B cell (primary cell): ENCODE measurements at regions not wholly inside any gene's neighbourhood (a gene's known extent, or its start where the extent isn't known, plus 50 kb on each side); places are given as distances from the start of the nearest gene placed in this dataset.

Experiments used
- ATAC-seq: fragments of 200-7000 bp; cut with Tn5 transposase; one replicate; pipeline ENCODE4 v1.10.0; 2021; ENCODE audit warnings: low read depth, mild to moderate bottlenecking, moderate number of reproducible peaks, moderate library complexity
- CTCF ChIA-PET: fragments of 350-600 bp; sonication (Branson Sonifier 250); formaldehyde crosslinking; loops from one replicate; lab custom pipeline; 2021; ENCODE audit warnings: antibody characterized with exemption, inconsistent platforms; lab: Charles Lee
- POLR2A ChIA-PET: fragments of 350-600 bp; sonication (Branson Sonifier 250); formaldehyde crosslinking; loops from one replicate; lab custom pipeline; 2021; ENCODE audit warnings: antibody characterized with exemption; lab: Charles Lee
- DNase-seq: peaks from one replicate; pipeline ENCODE4 v3.0.0; 2013
- H2AFZ ChIP-seq: 2 replicates; pipeline ENCODE4 v1.6.1; 2012; ENCODE audit warnings: mild to moderate bottlenecking, low read depth, low read length; ENCODE audit not compliant: insufficient read depth, poor library complexity, severe bottlenecking
- H3K27ac ChIP-seq, 2 donors: 1 replicate in 1 of 2; 2 replicates in 1 of 2; pipeline ENCODE4 v1.5.1; 2012 to 2013; ENCODE audit warnings: low read length in 2 of 2, mild to moderate bottlenecking in 2 of 2, moderate library complexity in 1 of 2
- H3K27me3 ChIP-seq, 4 experiments: fragments of 200-600 bp in 1 of 4; sonication (generic) in 1 of 4; replicated peaks in 1 of 4; 1 replicate in 2 of 4; 2 replicates in 2 of 4; pipeline versions ENCODE4 v1.6.1 to v1.7.0; 2013 to 2016; ENCODE audit warnings: low read length in 3 of 4, mild to moderate bottlenecking in 2 of 4, mixed read lengths in 1 of 4, moderate library complexity in 1 of 4; ENCODE audit not compliant: insufficient read depth in 4 of 4, control insufficient read depth in 3 of 4; ENCODE audit errors: control extremely low read depth in 1 of 4
- H3K36me3 ChIP-seq, 2 experiments: replicated peaks in 1 of 2; 1 replicate in 1 of 2; 2 replicates in 1 of 2; pipeline versions ENCODE4 v1.6.1 to v1.7.1; 2013; ENCODE audit warnings: low read length in 1 of 2; ENCODE audit not compliant: insufficient read depth in 2 of 2, control insufficient read depth in 1 of 2; ENCODE audit errors: control extremely low read depth in 1 of 2, extremely low read depth in 1 of 2
- H3K4me1 ChIP-seq, 2 donors: fragments of 200-600 bp in 1 of 2; sonication (generic) in 1 of 2; 1 replicate in 1 of 2; 2 replicates in 1 of 2; pipeline versions ENCODE4 v1.5.1 to v1.6.1; 2013 to 2017; ENCODE audit warnings: low read length in 2 of 2; ENCODE audit not compliant: control insufficient read depth in 2 of 2, insufficient read depth in 2 of 2
- H3K4me2 ChIP-seq: replicated peaks from 2 replicates; pipeline ENCODE3; 2012; ENCODE audit warnings: mild to moderate bottlenecking, low read depth, low read length; ENCODE audit not compliant: poor library complexity, severe bottlenecking
- H3K4me3 ChIP-seq, 5 experiments: fragments of 200-600 bp in 1 of 5; sonication (generic) in 1 of 5; 1 replicate in 3 of 5; 2 replicates in 2 of 5; pipeline versions ENCODE4 v1.5.1 to v1.7.0; 2011 to 2016; ENCODE audit warnings: low read length in 4 of 5, mild to moderate bottlenecking in 4 of 5, low read depth in 2 of 5, control low read depth in 1 of 5, moderate library complexity in 1 of 5; ENCODE audit not compliant: insufficient read depth in 1 of 5; ENCODE audit errors: control extremely low read depth in 1 of 5, extremely low read depth in 1 of 5
- H3K79me2 ChIP-seq: fragments of 200-600 bp; sonication (generic); one replicate; pipeline ENCODE4 v1.6.0; 2016; ENCODE audit warnings: low read length; ENCODE audit not compliant: control insufficient read depth, insufficient read depth
- H3K9ac ChIP-seq: fragments of 200-600 bp; sonication (generic); 2 replicates; pipeline ENCODE4 v1.6.1; 2017; ENCODE audit warnings: mild to moderate bottlenecking, low read length, moderate library complexity
- H3K9me3 ChIP-seq, 3 donors: one replicate each; pipeline versions ENCODE4 v1.6.1 to v1.7.1; 2013; ENCODE audit warnings: low read length in 2 of 3; ENCODE audit not compliant: control insufficient read depth in 2 of 3, insufficient read depth in 1 of 3; ENCODE audit errors: control extremely low read depth in 1 of 3
- H4K20me1 ChIP-seq: 2 replicates; pipeline ENCODE4 v1.6.0; 2012; ENCODE audit warnings: mild to moderate bottlenecking, low read length; ENCODE audit not compliant: insufficient read depth, control insufficient read depth, poor library complexity, severe bottlenecking
- H3K27ac Mint-ChIP-seq: one replicate; pipeline ENCODE4 v1.8.0; 2021; ENCODE audit warnings: mixed read lengths
- H3K27me3 Mint-ChIP-seq: one replicate; pipeline ENCODE4 v1.8.0; 2021; ENCODE audit warnings: mixed read lengths
- H3K4me1 Mint-ChIP-seq: one replicate; pipeline ENCODE4 v1.8.0; 2021; ENCODE audit warnings: mixed read lengths
- H3K4me3 Mint-ChIP-seq: one replicate; pipeline ENCODE4 v1.8.0; 2021; ENCODE audit warnings: mixed read lengths
- H3K9me3 Mint-ChIP-seq: one replicate; pipeline ENCODE4 v1.8.0; 2022; ENCODE audit warnings: mixed read lengths; ENCODE audit not compliant: insufficient read depth
- EZH2 ChIP-seq: IDR thresholded peaks from 2 replicates; pipeline ENCODE4 v1.6.1; 2012; ENCODE audit warnings: borderline replicate concordance, low read depth, mild to moderate bottlenecking, moderate library complexity, low read length; ENCODE audit not compliant: insufficient read depth, poor library complexity, severe bottlenecking
- WGBS: methylation state at CpG from one replicate; pipeline ENCODE4 v1.1.5; 2013; ENCODE audit warnings: missing lambda C conversion rate; ENCODE audit not compliant: insufficient coverage; 5-methylcytosine and 5-hydroxymethylcytosine counted together
- intact Hi-C: fragments of 100-400 bp; cut with micrococcal nuclease; formaldehyde crosslinking; loops from one replicate; pipeline ENCODE4 v1.10.0; 2022
- TF ChIP-seq, protein P1 (sequence below): fragments of 200-600 bp; IDR thresholded peaks from one replicate; pipeline ENCODE4 v1.8.0; 2022; ENCODE audit warnings: antibody characterized with exemption, mild to moderate bottlenecking

DNA sequence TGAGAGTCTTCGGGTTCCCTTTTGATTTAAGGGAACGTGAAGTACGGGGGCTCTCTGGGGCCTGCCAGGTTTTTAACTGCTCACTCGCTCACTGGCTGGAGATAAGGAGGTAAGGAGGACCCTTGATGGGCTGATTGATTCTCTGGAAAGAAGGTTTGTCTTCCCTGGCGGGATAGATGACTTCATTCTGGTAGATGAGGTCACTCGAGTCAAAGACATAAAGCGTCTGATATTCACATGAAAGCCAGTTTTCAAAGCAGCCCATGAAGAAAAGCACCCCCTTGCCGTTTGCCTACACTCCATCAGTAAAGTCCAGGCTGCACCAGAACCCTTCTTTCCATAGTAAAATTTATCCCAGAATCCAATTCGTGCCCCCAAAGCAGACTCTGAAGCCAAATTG lies 233.7 kb upstream of the IRX5 start:
- Histone ChIP-seq H3K4me3 (no peak overlapping the region), H3K9me3 (peaks cover 0 to 4% (median 0%) of the 10 kb centered on the region in 3 donors), H3K27ac (no peak overlapping the region), H3K9ac (no peak overlapping the region), H2AFZ (no peak overlapping the region), H3K27me3 (no peaks in the 10 kb centered on the region), H3K79me2 (no peaks in the 10 kb centered on the region), H3K36me3 (no peaks in the 10 kb centered on the region), H3K4me2 (no peak overlapping the region), H3K4me1 (no peaks in the 10 kb centered on the region), H4K20me1 (no peaks in the 10 kb centered on the region)
- ATAC-seq (no peak), DNase-seq (no peak)
- intact Hi-C loops, result no loop called here
- Mint-ChIP-seq H3K27me3 (no peaks in the 10 kb centered on the region), H3K9me3 (peaks cover 2% of the 10 kb centered on the region), H3K4me3 (no peak overlapping the region), H3K27ac (no peak overlapping the region), H3K4me1 (no peaks in the 10 kb centered on the region)
- ChIA-PET CTCF (no interaction called here), POLR2A (no interaction called here)
- TF ChIP-seq, protein P1, sequence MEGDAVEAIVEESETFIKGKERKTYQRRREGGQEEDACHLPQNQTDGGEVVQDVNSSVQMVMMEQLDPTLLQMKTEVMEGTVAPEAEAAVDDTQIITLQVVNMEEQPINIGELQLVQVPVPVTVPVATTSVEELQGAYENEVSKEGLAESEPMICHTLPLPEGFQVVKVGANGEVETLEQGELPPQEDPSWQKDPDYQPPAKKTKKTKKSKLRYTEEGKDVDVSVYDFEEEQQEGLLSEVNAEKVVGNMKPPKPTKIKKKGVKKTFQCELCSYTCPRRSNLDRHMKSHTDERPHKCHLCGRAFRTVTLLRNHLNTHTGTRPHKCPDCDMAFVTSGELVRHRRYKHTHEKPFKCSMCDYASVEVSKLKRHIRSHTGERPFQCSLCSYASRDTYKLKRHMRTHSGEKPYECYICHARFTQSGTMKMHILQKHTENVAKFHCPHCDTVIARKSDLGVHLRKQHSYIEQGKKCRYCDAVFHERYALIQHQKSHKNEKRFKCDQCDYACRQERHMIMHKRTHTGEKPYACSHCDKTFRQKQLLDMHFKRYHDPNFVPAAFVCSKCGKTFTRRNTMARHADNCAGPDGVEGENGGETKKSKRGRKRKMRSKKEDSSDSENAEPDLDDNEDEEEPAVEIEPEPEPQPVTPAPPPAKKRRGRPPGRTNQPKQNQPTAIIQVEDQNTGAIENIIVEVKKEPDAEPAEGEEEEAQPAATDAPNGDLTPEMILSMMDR, result no peak
- no peak for TF ChIP-seq EZH2
- WGBS, result 89% methylated on average over 6 of the region's 9 CpGs

GRCh38 chr16:54696522-54696921 lies 234.1 kb upstream of the IRX5 start:
- ChIA-PET CTCF (no interaction called here), POLR2A (no interaction called here)
- Histone ChIP-seq H3K27me3 (no peaks in the 10 kb centered on the region), H3K4me2 (no peak overlapping the region), H3K27ac (no peak overlapping the region), H3K9ac (no peak overlapping the region), H3K36me3 (no peaks in the 10 kb centered on the region), H2AFZ (no peak overlapping the region), H3K4me3 (no peak overlapping the region), H3K9me3 (peaks cover 0 to 4% (median 0%) of the 10 kb centered on the region in 3 donors), H3K79me2 (no peaks in the 10 kb centered on the region), H3K4me1 (no peaks in the 10 kb centered on the region), H4K20me1 (no peaks in the 10 kb centered on the region)
- Mint-ChIP-seq H3K9me3 (peaks cover 2% of the 10 kb centered on the region), H3K27ac (no peak overlapping the region), H3K4me3 (no peak overlapping the region), H3K27me3 (no peaks in the 10 kb centered on the region), H3K4me1 (no peaks in the 10 kb centered on the region)
- ATAC-seq (no peak), DNase-seq (no peak)
- TF ChIP-seq, protein P1, result no peak
- TF ChIP-seq EZH2, result no peak
- WGBS, result 53% methylated on average over 6 of the region's 8 CpGs
- intact Hi-C loops, result no loop called here
